Iris pigment epithelial cell (primary cell): ENCODE measurements at regions not wholly inside any gene's neighbourhood (a gene's known extent, or its start where the extent isn't known, plus 50 kb on each side); places are given as distances from the start of the nearest gene placed in this dataset.
A peak's percentile ranks its signal among the peaks of the same experiment; 100 is the strongest.

Experiments
- DNase-seq: peaks from one replicate; pipeline ENCODE4 v3.0.0-alpha.2; 2011; ENCODE audit warnings: low read depth

GRCh38 chr4:96543346-96543745, 703.5 kb downstream of the PDHA2 start:
- DNase-seq, result no peak

DNA sequence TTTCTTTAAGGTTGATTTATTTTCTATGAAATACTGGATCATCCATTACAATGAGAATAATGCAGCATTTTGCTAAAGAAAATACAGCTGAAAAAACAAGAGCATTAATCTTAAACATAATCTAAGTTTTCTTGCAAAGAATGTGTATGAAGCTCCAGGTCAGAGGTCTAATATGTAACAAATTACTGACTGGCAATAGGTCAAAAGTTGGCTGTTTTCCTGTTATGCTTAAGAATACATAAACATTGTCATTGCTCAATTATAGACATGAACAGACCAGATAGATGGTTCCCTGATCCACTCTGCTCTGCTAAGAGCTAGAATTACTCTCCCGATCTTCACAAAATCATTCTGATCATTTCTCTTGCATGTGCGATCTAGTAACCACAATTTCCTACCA, 718.6 kb downstream of the PDHA2 start:
- peak; percentile 9 for DNase-seq

- no peak for DNase-seq
Measured at GRCh38 chr4:96566755-96567154, 726.9 kb downstream of the PDHA2 start.

- no peak for DNase-seq
Measured at GRCh38 chr4:96585304-96585703, 745.4 kb downstream of the PDHA2 start.

DNA sequence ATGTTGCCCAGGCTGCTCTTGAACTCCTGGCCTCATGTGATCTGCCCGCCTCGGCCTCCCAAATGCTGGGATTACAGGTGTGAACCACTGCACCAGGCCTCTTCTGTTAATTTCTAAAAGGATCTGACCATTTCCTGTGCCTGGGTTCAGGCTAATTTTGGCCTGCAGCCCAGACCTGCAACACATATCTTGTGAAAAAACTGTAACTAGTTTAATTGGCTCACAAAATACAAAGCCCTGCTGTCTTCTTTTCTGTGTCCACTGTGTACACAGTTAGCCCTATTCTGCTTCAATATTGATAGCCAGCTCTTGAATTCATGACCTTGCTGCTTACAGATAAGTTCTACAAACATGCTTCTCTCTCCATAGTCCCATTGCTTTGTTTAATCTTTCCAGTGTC, 753.5 kb downstream of the PDHA2 start:
- no peak for DNase-seq

- DNase-seq, result no peak
Measured at GRCh38 chr4:96598465-96598864, 758.6 kb downstream of the PDHA2 start.

- DNase-seq, result no peak
Measured at GRCh38 chr4:96599752-96600151, 759.9 kb downstream of the PDHA2 start.

GRCh38 chr4:96602661-96603060, 762.8 kb downstream of the PDHA2 start:
- DNase-seq, result no peak

- no peak for DNase-seq
Measured at GRCh38 chr4:96603641-96604040, 763.7 kb downstream of the PDHA2 start.

GRCh38 chr4:96606451-96606850, 766.6 kb downstream of the PDHA2 start:
- DNase-seq, result no peak

- DNase-seq, result no peak
Measured at GRCh38 chr4:96626023-96626422, 786.1 kb downstream of the PDHA2 start.

- DNase-seq, result no peak
Measured at GRCh38 chr4:96630839-96631238, 790.9 kb downstream of the PDHA2 start.

- no peak for DNase-seq
Measured at GRCh38 chr4:96637971-96638412, 798.1 kb downstream of the PDHA2 start.

GRCh38 chr4:96639932-96640331, 800.0 kb downstream of the PDHA2 start:
- DNase-seq, result no peak

- DNase-seq, result no peak
Measured at GRCh38 chr4:96642490-96642889, 802.6 kb downstream of the PDHA2 start.

GRCh38 chr4:96646146-96646545, 806.3 kb downstream of the PDHA2 start:
- DNase-seq, result peak; percentile 50

GRCh38 chr4:96649536-96649935, 809.6 kb downstream of the PDHA2 start:
- DNase-seq, result peak; percentile 82

- peak; percentile 58 for DNase-seq
Measured at GRCh38 chr4:96652158-96652557, 812.3 kb downstream of the PDHA2 start.

GRCh38 chr4:96652821-96653220, 812.9 kb downstream of the PDHA2 start:
- no peak for DNase-seq

DNA sequence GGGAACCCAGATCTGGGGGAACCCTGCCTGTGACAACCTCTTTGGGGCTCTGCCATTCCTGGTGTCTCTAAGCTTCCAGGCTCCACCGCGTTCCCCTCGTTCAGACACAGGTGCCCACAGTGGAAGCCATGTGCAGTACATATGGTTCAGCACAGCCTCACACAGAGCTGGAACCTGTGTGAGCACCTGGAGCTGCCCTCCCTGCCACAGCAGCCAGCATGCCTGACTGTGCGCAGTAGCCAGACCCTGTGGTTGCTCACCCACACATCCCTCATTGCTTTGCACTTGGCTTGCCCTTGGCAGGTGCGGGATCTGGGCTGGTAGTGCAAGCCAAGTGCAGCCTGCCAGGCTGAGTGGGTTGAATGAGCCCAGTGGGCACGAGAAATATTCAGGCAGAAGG, 814.2 kb downstream of the PDHA2 start:
- DNase-seq, result no peak

DNA sequence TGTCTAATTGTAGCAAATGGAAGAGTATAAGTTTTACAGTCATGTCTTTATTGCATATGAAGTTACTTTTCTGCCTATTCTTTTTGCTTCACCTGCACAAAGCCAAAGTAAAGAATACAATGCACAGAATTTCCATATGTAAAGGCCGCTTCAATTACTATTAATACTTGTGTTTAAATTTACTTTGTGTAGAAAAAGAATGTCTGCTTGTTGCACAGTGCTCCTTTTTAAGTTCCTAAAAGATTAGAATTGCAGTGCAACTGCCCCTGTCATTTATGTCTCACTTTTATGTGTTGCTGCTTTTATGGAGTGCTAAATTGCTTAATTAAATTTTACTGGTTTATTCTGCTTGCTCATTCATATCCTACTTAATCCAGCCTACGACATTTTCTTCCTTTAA, 830.5 kb downstream of the PDHA2 start:
- DNase-seq, result no peak

DNA sequence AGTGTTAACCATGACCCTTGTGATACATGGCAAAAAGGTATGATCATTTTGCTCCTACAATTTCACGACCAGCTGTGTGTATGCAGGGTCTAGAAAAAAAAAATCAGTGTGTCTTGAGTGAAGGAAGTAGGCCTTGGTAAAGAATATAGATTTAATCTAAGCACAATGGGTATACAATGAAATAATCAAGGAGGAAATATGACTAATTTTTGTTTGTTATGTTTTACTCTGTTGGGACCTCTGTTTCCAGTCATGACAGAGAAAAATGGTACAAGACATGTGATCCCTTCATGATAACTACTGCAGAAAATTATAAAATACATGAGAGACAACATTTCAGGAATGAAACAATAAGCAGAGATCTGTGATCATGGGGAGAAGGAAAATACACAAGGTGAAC, 835.5 kb downstream of the PDHA2 start:
- peak; percentile 16 for DNase-seq

GRCh38 chr4:96675896-96676295, 836.0 kb downstream of the PDHA2 start:
- peak; percentile 85 for DNase-seq

- peak; percentile 17 for DNase-seq
Measured at GRCh38 chr4:96676754-96677435, 837.0 kb downstream of the PDHA2 start.
